ENCODE measurements at regions not wholly inside any gene's neighbourhood (a gene's known extent, or its start where the extent isn't known, plus 50 kb on each side); places are given as distances from the start of the nearest gene placed in this dataset.

GRCh38 chr14:36083317-36083716, 93.2 kb downstream of the PTCSC3 start:
- no peak for DNase-seq

- no peak for DNase-seq
Observed at GRCh38 chr14:36078080-36078479, 98.4 kb downstream of the PTCSC3 start.

DNA sequence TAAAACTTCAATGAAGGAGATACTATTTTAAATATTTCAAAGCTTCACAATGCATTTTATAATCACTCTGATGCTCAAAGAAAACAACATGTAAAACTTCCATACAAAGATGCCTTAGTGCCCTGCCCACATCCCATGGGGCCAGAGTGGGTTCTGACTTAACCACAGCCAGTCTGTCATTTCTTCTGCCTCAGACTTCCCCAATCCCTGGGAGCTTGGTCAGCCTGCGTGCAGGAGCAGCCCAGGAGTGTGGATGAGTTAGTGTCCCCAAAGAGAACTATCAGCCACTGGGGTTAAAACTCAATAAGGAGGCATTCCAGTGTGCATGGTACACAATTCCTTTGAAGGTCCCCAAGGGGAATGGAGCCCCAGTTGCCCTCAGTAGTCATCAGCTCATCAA, 100.3 kb downstream of the PTCSC3 start:
- DNase-seq = no peak

DNA sequence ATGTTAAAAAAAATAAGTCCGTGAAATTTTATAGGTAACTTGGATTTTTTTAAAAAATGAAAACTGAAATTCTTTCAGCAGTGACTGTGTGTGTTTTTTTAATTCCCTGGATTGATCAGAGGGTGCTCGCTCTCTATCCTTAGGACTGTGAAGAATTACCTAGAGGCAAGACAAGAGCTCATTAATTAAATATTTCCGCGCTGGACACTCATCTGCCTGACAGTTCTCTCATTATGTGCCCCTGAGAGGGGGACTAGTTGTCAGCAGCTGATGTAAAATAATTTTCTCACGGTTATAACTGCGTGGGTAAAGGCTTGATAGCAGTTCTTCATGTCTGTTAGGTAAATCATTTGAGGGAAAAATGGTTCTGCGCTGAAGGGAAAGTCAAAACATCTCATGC, 101.3 kb downstream of the PTCSC3 start:
- no peak for DNase-seq

- DNase-seq = no peak
Observed at GRCh38 chr14:36070720-36071043, 105.8 kb downstream of the PTCSC3 start.

DNA sequence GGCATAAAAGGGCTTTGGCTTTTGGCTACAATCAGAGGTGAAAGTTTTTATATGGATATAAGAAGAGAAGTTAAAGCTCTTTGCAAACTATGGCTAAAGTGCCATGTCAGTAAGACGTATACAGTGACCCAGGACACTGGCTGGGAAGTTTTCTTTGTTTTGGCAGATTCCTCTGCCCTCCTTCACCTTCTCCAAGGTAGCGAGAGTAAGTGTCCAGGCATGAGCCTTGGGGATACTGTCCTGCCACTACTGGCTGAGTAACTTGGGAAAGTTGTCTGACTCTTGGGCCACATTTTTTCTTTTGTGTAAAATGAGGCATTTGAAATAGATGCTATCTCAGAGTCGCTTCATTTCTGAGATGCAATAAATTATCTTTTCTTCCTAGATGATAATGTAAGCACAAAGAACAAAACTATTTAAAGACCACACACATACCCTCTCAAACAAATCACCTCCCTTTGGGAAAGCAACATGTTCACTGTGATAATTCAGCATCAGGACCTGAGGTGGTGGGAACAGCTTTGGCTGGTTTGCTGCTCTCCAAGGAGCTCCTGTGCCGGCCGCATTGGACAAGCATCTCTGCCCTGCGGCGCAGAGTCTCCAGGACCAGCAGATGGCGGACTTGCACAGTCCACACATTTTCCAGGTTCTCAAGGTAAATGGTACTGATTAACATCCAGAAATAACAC, 106.3 kb downstream of the PTCSC3 start:
- peak; percentile 3 for DNase-seq

GRCh38 chr14:36069535-36069900, 107.0 kb downstream of the PTCSC3 start:
- peak; percentile 23 for DNase-seq

- no peak for DNase-seq
Observed at GRCh38 chr14:36068777-36069534, 107.6 kb downstream of the PTCSC3 start.

DNA sequence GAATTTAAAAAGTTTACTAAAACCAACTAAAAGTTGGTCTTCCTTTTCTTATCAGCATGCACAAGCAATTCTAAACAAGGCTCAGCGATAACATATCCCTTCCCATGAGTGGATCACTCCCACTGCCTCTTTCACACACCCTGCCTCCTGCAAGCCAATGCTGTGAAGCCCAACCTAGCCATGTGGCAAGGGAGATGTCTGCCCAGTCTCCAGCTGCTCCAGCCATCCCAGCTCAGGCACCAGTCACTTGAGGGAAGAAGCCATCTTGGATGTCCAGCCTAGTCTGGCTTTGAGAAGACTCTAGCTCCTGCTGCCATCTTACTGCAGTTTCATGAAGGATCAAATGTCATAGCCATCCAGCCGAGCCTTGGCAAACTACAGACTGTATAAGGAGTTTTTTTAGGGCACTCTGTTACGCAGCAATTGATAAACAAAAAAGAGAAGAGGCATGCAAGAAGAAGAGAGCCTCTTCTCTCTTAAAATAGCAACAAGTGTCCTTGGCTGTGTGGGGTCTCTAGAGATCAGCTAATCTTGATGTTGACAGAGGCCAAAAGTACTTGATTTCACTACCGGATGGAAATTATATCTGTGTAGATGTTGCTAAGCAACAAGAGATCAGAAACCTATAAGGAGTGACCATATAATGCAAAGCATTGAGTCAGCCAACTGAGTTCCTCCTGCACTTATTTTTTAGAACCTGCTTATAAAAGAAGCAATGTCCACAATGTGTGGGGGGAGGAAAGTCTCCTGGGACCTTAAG, 108.9 kb downstream of the PTCSC3 start:
- DNase-seq = no peak

DNA sequence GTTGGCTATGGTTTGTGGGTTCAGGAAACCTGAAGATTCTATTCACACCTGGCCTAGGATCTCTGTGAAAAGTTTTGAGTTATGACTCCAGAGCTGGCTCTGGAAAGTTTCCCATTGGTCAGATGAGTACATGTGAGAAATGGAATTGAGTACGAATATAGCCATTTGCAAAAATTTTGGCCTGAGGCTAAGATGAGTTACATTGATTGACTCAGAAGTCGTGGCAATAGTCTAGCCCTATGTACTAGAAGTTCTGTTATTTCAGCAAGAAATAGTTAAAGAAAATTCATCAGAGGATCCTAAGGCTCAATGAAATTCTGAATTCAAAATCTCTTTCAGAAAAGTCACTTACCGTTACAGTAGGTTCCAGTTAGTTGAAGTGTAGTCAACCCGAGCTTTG, 109.9 kb downstream of the PTCSC3 start:
- DNase-seq = no peak

- DNase-seq = no peak
Observed at GRCh38 chr14:36065831-36066230, 110.7 kb downstream of the PTCSC3 start.

GRCh38 chr14:36059531-36059930, 117.0 kb downstream of the PTCSC3 start:
- DNase-seq = no peak

DNA sequence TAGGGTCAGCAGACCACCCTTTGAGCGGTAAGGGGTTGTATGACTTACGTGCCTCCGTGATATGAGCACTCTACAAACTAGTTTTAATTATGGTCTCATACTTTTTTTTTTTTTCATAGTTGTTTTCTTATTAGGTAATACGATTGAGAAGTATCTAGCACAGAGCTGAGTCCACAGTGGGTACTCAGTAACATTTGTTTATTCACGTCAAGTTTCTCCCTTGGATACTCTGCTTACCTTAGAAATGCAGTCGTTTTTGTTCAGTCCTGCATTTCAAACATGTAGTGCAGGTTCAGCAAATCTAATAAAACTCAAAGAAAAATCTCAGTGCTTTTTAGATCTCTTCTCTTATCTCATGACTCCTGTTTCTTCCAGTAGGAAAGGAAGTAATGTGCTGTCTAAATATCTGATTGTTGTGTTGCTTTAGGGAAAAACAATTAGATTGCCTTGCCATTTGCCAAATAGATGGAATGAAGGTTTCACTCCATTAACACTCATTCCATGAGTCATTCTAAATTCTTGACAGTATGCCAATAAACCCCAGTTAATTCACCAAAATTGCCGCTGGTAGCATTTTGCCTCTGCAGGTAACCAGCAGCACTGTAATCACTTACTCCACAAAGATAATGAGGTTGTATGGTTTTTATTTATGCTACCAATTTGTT, 118.9 kb downstream of the PTCSC3 start:
- DNase-seq = no peak

- DNase-seq = no peak
Observed at GRCh38 chr14:36056845-36057244, 119.7 kb downstream of the PTCSC3 start.

DNA sequence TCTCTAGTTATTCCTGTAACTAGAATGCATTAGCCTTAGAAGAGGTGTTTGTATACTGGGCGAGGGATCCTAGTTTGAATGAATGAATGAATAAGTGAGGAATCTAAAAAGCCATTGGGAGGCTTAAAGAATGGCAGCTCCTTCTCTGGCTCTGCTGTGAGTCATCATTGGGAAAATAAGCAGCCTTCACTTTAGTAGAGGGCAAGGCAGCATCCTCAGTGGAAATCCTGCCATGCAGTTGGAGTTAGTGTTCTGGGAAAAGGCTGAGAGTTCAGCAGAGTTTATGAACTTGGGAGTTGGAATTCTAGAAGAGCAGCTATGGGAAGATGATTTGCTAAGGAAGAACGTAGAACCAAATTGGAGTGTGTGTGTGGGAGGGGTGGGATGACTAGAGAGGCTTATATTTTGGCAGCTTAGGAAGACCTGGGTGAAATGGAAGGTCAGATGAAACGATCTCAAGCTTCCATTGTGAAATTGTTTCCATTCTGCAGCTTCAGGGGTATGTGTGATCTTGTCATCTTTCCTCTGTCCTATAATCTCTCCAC, 120.8 kb downstream of the PTCSC3 start:
- DNase-seq = no peak

GRCh38 chr14:36055052-36055378, 121.5 kb downstream of the PTCSC3 start:
- DNase-seq = no peak

DNA sequence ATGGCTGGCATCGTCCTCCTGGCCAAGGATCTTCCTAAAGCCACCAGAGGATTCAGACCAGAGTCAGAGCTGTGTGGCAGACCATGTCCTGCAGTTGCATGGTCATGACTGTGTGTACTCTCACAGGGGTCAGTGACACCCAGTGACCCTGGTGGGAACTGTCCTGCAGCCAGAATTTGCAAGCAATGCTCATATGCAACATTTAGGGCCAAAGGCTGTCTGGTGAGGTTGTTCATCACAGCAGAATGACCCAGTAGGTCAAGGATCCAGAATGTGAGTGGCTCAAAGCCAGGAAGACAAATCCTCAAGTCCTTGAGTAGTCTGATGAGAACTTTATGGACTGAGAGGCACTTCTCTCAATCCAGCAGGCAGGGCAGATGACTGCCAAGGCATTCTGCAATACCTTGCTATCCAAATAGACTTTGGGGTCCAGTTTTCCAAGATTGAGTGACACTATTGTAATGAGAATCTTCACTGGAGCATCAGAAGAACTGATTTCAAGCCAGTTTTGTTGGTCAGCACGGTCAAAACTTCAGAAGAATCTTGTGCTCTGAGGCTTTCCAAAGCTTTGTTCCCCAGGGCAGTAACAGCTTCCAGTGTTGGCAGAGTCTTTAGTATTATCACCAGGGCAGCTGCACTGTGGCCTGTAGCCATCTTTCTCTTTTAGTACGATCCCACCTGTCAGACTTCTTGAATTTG, 122.0 kb downstream of the PTCSC3 start:
- no peak for DNase-seq

GRCh38 chr14:36052681-36053080, 123.8 kb downstream of the PTCSC3 start:
- DNase-seq = no peak

DNA sequence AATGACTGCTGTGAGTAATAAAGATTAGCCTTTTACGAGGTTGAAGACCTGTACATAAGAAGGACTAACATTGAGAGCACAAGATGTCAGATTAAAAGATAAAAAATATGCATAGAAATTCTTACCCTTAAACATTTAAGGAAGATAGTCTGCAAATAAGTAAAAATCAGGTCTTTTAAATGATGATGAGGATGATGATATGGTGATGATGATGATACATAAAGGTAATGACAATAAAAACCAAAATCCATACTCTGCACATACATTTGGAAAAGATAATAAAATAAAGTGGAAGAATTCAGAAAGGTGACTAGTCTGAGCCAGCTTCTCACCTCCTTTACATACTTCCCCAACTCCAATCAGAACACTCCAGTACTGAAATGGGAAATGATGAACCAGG, 124.5 kb downstream of the PTCSC3 start:
- no peak for DNase-seq

- no peak for DNase-seq
Observed at GRCh38 chr14:36048667-36049066, 127.9 kb downstream of the PTCSC3 start.

- no peak for DNase-seq
Observed at GRCh38 chr14:36047912-36048311, 128.6 kb downstream of the PTCSC3 start.

DNA sequence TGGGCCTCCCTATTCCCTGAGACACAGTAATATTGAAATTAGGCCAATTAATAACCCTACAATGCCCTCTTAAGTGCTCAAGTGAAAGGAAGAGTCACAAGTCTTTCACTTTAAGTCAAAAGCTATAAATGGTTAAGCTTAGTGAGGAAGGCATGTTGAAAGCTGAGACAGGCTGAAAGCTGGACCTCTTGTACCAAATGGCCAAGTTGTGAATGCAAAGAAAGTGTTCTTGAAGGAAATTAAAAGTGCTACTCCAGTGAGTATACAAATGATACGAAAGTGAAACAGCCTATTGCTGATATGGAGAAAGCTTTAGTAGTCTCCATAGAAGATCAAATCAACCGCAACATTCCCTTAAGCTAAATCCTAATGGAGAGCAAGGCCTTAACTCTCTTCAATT, 140.8 kb downstream of the PTCSC3 start:
- no peak for DNase-seq

DNA sequence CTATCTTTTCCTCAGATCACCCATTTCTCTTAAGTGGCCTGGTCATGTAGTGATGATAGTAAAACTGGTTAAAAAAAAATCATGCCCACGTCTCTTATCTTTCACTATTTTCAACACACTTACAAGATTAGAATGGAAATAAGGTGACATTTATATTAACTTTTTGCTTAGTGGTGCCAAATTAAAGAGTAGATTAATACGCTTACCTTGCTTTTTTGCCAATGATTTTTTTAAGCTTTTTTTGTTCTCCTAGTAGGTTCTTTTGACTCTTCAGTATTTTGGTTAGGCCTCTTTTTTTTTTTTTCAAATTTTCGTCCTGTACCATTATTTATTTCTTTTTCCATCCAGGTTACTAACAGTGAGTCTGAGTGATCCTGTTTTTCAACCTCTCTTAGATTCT, 147.9 kb downstream of the PTCSC3 start:
- DNase-seq = no peak
